HG03159 (cell line): ENCODE measurements at regions not wholly inside any gene's neighbourhood (a gene's known extent, or its start where the extent isn't known, plus 50 kb on each side); places are given as distances from the start of the nearest gene placed in this dataset.

Experiments
- ATAC-seq: cut with Tn5 transposase; IDR thresholded peaks from one replicate; pipeline ENCODE4 v1.9.1; 2021; ENCODE audit warnings: mild to moderate bottlenecking, moderate library complexity; ENCODE audit not compliant: unreplicated experiment

GRCh38 chr14:101705733-101706508, 55.6 kb upstream of the PPP2R5C start:
- ATAC-seq = no peak

- no peak for ATAC-seq
These were observed 54.9 kb upstream of the PPP2R5C start for GRCh38 chr14:101706509-101707067.

- ATAC-seq = peak; percentile 56
These were observed 54.3 kb upstream of the PPP2R5C start for GRCh38 chr14:101707068-101707842.

GRCh38 chr14:101707863-101708620, 53.5 kb upstream of the PPP2R5C start:
- ATAC-seq = no peak

- ATAC-seq = no peak
These were observed 52.5 kb upstream of the PPP2R5C start for GRCh38 chr14:101708853-101709532.

- ATAC-seq = no peak
These were observed 52.0 kb upstream of the PPP2R5C start for GRCh38 chr14:101709533-101709881.

- no peak for ATAC-seq
These were observed 51.3 kb upstream of the PPP2R5C start for GRCh38 chr14:101709962-101710931.

- no peak for ATAC-seq
These were observed 50.3 kb upstream of the PPP2R5C start for GRCh38 chr14:101711041-101711856.
